RWPE2 (cell line): ENCODE measurements at regions not wholly inside any gene's neighbourhood (a gene's known extent, or its start where the extent isn't known, plus 50 kb on each side); places are given as distances from the start of the nearest gene placed in this dataset.
A peak's percentile ranks its signal among the peaks of the same experiment; 100 is the strongest.

Experiments
- ATAC-seq: fragments of 200-7000 bp; cut with Tn5 transposase; 3 replicates; pipeline ENCODE4 v1.9.1; 2021; ENCODE audit warnings: low read depth
- DNase-seq: peaks from one replicate; pipeline ENCODE4 v3.0.0-alpha.2; 2020; ENCODE audit warnings: low spot score
- H3K27ac ChIP-seq: fragments of 450-650 bp; 2 replicates; pipeline ENCODE4 v1.5.1; 2017; ENCODE audit warnings: mild to moderate bottlenecking; ENCODE audit not compliant: poor library complexity, severe bottlenecking
- H3K27me3 ChIP-seq: fragments of 250-450 bp; sonication (Bioruptor Pico); 2 replicates; pipeline ENCODE4 v1.5.1; 2021; ENCODE audit warnings: mild to moderate bottlenecking, moderate library complexity; ENCODE audit not compliant: insufficient read depth, poor library complexity, severe bottlenecking
- H3K36me3 ChIP-seq: fragments of 250-450 bp; sonication (Bioruptor Pico); 2 replicates; pipeline ENCODE4 v1.5.1; 2020; ENCODE audit warnings: low read depth, mild to moderate bottlenecking, moderate library complexity
- H3K4me1 ChIP-seq: fragments of 250-450 bp; sonication (Bioruptor Pico); 2 replicates; pipeline ENCODE4 v1.5.1; 2021; ENCODE audit warnings: mild to moderate bottlenecking, moderate library complexity; ENCODE audit not compliant: insufficient read depth, poor library complexity, severe bottlenecking
- H3K4me3 ChIP-seq: fragments of 250-450 bp; sonication (Bioruptor Pico); 2 replicates; pipeline ENCODE4 v1.5.1; 2021; ENCODE audit warnings: mild to moderate bottlenecking, moderate library complexity; ENCODE audit not compliant: severe bottlenecking
- H3K9me3 ChIP-seq: fragments of 250-450 bp; sonication (Bioruptor Pico); 2 replicates; pipeline ENCODE4 v1.5.1; 2021; ENCODE audit warnings: mild to moderate bottlenecking, moderate library complexity; ENCODE audit not compliant: severe bottlenecking
- TF ChIP-seq, protein P1 (sequence below): fragments of 450-650 bp; IDR thresholded peaks from one replicate; pipeline ENCODE4 v1.5.1; 2017; ENCODE audit warnings: mild to moderate bottlenecking, moderate library complexity; ENCODE audit not compliant: poor library complexity, severe bottlenecking

DNA sequence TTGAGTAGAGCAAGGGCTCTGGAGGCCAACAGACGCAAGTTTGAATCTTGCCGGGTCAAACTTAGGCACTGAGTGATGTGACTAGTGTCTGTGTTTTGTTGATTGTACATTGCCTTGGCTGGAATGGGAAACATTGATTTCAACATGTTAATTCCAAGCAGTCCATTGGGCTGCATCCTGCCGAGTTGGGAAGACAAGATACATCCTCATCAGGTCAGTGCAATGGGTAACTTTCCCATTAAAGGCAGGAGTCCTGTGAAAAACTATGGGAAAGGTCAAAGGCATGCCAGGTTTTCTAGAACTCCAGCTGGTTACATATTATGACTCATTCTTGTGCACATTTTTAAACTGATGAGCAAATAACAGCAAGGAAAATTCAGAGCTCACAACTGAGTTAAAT, 126.5 kb upstream of the ABCA1 start:
- Histone ChIP-seq H3K4me1 (peaks cover 18% of the 10 kb centered on the region), H3K27ac (peak overlapping the region; percentile 46), H3K27me3 (no peaks in the 10 kb centered on the region), H3K36me3 (no peaks in the 10 kb centered on the region), H3K4me3 (no peak overlapping the region), H3K9me3 (no peaks in the 10 kb centered on the region)
- TF ChIP-seq, protein P1, sequence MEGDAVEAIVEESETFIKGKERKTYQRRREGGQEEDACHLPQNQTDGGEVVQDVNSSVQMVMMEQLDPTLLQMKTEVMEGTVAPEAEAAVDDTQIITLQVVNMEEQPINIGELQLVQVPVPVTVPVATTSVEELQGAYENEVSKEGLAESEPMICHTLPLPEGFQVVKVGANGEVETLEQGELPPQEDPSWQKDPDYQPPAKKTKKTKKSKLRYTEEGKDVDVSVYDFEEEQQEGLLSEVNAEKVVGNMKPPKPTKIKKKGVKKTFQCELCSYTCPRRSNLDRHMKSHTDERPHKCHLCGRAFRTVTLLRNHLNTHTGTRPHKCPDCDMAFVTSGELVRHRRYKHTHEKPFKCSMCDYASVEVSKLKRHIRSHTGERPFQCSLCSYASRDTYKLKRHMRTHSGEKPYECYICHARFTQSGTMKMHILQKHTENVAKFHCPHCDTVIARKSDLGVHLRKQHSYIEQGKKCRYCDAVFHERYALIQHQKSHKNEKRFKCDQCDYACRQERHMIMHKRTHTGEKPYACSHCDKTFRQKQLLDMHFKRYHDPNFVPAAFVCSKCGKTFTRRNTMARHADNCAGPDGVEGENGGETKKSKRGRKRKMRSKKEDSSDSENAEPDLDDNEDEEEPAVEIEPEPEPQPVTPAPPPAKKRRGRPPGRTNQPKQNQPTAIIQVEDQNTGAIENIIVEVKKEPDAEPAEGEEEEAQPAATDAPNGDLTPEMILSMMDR, result no peak
- peak; percentile 77 for ATAC-seq
- DNase-seq, result no peak

DNA sequence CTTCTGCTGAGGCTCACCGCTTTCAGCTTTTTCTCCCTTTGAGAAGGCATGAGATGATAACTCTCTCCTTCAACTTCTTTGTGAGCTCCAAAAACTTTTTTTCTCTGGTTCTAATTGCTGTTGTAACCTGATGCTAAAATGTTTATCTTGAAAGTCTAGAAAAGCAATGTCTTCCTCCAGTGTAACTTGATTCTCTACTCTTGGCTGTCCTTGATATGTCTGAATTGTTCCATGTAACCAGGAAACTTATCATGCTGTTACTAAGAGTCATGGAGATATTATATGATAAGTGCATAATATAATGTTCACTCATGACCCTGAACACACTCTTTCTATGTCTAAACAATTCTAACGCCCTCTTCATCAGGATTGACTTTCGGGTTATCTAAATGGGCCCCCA, 128.0 kb upstream of the ABCA1 start:
- peaks cover 18% of the 10 kb centered on the region for H3K4me1 ChIP-seq
- ATAC-seq (no peak), DNase-seq (no peak)
- no peaks in the 10 kb centered on the region for H3K27me3 ChIP-seq
- H3K27ac ChIP-seq, result no peak overlapping the region
- no peaks in the 10 kb centered on the region for H3K9me3 ChIP-seq
- H3K36me3 ChIP-seq, result no peaks in the 10 kb centered on the region
- H3K4me3 ChIP-seq, result no peak overlapping the region
- TF ChIP-seq, protein P1, result no peak

DNA sequence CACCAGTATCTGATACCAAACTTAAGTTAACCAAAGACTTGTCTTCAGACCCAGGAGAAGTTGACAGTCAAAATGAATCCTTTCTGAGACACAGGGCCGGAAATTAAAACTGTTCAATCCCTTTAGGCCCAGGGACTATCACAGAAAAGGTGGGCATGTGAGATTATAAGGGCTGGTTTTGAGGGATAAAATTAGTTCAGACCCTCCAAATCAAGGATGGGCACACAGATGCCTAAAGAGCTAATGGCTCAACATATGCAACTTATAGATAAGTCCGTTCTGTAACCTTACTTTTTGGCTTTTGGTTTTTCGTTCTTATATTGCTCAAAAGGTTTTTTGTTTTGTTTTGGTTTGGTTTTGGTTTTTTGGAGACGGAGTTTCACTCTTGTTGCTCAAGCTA, 129.6 kb upstream of the ABCA1 start:
- Histone ChIP-seq H3K27ac (no peak overlapping the region), H3K36me3 (no peaks in the 10 kb centered on the region), H3K27me3 (no peaks in the 10 kb centered on the region), H3K9me3 (no peaks in the 10 kb centered on the region), H3K4me1 (peaks cover 18% of the 10 kb centered on the region), H3K4me3 (no peak overlapping the region)
- ATAC-seq (no peak), DNase-seq (no peak)
- TF ChIP-seq, protein P1, result no peak

DNA sequence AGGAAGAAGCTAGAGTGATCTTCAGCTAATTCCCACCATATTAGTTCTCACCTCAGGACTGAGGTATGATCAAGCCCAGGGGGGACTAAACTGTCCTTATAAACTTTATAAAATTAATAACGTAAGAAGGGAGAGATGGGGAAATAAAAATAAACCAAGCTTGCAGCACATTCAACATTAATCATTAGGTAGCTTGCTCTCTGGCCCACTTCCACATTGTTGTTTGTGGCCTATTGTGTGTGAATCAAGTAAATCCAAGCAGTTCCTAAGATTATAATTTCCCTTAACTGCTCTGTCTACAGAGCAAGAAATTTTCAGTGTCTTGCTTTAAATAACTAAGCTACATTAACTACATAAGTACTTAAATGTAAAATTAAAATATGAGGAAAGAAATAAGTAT, 131.3 kb upstream of the ABCA1 start:
- TF ChIP-seq, protein P1, result no peak
- Histone ChIP-seq H3K9me3 (no peaks in the 10 kb centered on the region), H3K27me3 (no peaks in the 10 kb centered on the region), H3K4me1 (peaks cover 17% of the 10 kb centered on the region), H3K36me3 (no peaks in the 10 kb centered on the region), H3K27ac (no peak overlapping the region), H3K4me3 (no peak overlapping the region)
- ATAC-seq, result no peak
- no peak for DNase-seq

- ATAC-seq (no peak), DNase-seq (no peak)
- Histone ChIP-seq H3K27ac (no peak overlapping the region), H3K4me3 (no peak overlapping the region), H3K4me1 (peaks cover 22% of the 10 kb centered on the region), H3K36me3 (no peaks in the 10 kb centered on the region), H3K9me3 (no peaks in the 10 kb centered on the region), H3K27me3 (no peaks in the 10 kb centered on the region)
- TF ChIP-seq, protein P1, result no peak
These were observed 134.4 kb upstream of the ABCA1 start for GRCh38 chr9:105062222-105062855.
